NT2/D1 (cell line): ENCODE measurements at regions not wholly inside any gene's neighbourhood (a gene's known extent, or its start where the extent isn't known, plus 50 kb on each side); places are given as distances from the start of the nearest gene placed in this dataset.

Source experiments
- DNase-seq: peaks from one replicate; pipeline ENCODE4 v3.0.0-alpha.2; 2011; ENCODE audit warnings: low read depth, low spot score
- H3K27me3 ChIP-seq: 2 replicates; pipeline ENCODE4 v1.6.0; 2011; ENCODE audit warnings: mild to moderate bottlenecking; ENCODE audit not compliant: insufficient read length, insufficient read depth
- H3K36me3 ChIP-seq: 2 replicates; pipeline ENCODE4 v1.6.1; 2011; ENCODE audit warnings: mild to moderate bottlenecking, low read length, mixed read lengths; ENCODE audit not compliant: insufficient read depth, insufficient read length
- H3K4me1 ChIP-seq: 2 replicates; pipeline ENCODE4 v1.5.1; 2011; ENCODE audit not compliant: insufficient read depth, insufficient read length
- H3K4me3 ChIP-seq: 2 replicates; pipeline ENCODE4 v1.5.1; 2011; ENCODE audit warnings: low read depth; ENCODE audit not compliant: insufficient read length
- H3K9ac ChIP-seq: 2 replicates; pipeline ENCODE4 v1.6.0; 2011; ENCODE audit warnings: low read depth; ENCODE audit not compliant: insufficient read length
- H3K9me3 ChIP-seq: 2 replicates; pipeline ENCODE4 v1.5.1; 2011; ENCODE audit warnings: mild to moderate bottlenecking, low read length; ENCODE audit not compliant: insufficient read depth
- SUZ12 ChIP-seq: IDR thresholded peaks from 2 replicates; pipeline ENCODE4 v1.6.1; 2011; ENCODE audit not compliant: insufficient read length, insufficient read depth; ENCODE audit errors: extremely low read depth
- YY1 ChIP-seq: IDR thresholded peaks from 2 replicates; pipeline ENCODE4 v1.6.1; 2011; ENCODE audit not compliant: insufficient read length, insufficient read depth
- ZNF274 ChIP-seq: IDR thresholded peaks from 2 replicates; pipeline ENCODE4 v1.6.1; 2011; ENCODE audit warnings: mild to moderate bottlenecking, low read depth, low read length

DNA sequence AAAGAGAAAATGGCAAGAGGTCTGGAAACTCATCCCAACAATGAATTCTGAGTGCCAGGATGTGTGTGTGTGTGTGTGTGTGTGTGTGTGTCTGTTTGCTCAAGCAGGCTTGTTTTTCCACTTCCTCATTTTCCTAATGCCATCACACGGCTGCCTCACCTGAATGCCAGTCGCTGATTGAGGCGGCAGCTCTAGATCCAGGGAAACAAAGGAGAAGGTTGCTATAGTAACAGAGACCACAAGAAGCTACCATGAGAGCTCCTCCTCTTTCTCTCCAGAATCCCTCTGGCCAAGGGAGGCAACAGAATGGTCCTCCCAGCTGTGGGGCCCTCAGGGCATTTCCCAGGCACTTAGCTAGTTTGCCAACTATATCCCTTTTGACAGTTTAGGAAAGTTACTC lies 241.1 kb upstream of the TSHZ2 start:
- H3K4me3 ChIP-seq, result no peak overlapping the region
- peaks cover 18% of the 10 kb centered on the region for H3K9me3 ChIP-seq
- no peak overlapping the region for H3K9ac ChIP-seq
- H3K36me3 ChIP-seq, result no peaks in the 10 kb centered on the region
- peak; percentile 32 for DNase-seq
- H3K4me1 ChIP-seq, result no peaks in the 10 kb centered on the region
- H3K27me3 ChIP-seq, result no peaks in the 10 kb centered on the region
- TF ChIP-seq ZNF274 (no peak), SUZ12 (no peak), YY1 (no peak)

- no peak for TF ChIP-seq YY1
- TF ChIP-seq ZNF274, result no peak
- TF ChIP-seq SUZ12, result no peak
- Histone ChIP-seq H3K4me1 (no peaks in the 10 kb centered on the region), H3K27me3 (no peaks in the 10 kb centered on the region), H3K9me3 (peaks cover 18% of the 10 kb centered on the region), H3K36me3 (no peaks in the 10 kb centered on the region), H3K9ac (no peak overlapping the region), H3K4me3 (no peak overlapping the region)
- DNase-seq, result no peak
Measured at GRCh38 chr20:52727740-52728456, 244.3 kb upstream of the TSHZ2 start.

DNA sequence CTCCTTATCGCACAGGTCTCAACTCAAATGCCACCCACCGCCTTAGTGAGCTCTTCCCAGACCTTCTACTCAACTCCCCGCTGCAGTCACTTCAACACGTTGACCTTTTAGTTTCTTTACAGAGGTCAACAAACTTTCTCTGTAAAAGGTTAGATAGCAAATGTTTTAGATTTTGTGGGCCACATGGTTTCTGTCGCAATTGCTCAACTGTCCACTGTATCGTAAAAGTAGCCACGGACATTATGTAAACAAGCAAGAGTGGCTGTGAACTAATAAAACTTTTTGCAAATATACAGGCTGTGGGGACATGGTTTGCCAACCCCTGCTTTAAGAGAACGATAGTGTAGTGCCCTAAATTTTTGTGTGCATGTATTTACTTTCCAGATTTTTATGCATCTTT lies 247.6 kb upstream of the TSHZ2 start:
- TF ChIP-seq SUZ12, result no peak
- TF ChIP-seq YY1, result no peak
- no peak for TF ChIP-seq ZNF274
- no peak overlapping the region for H3K9ac ChIP-seq
- H3K9me3 ChIP-seq, result peaks cover 6% of the 10 kb centered on the region; the same call in 1 of the 2 replicates
- H3K27me3 ChIP-seq, result no peaks in the 10 kb centered on the region
- no peak overlapping the region for H3K4me3 ChIP-seq
- no peaks in the 10 kb centered on the region for H3K4me1 ChIP-seq
- no peaks in the 10 kb centered on the region for H3K36me3 ChIP-seq
- no peak for DNase-seq

- H3K36me3 ChIP-seq, result no peaks in the 10 kb centered on the region
- no peak for DNase-seq
- H3K27me3 ChIP-seq, result no peaks in the 10 kb centered on the region
- no peak for TF ChIP-seq YY1
- no peak for TF ChIP-seq ZNF274
- no peak for TF ChIP-seq SUZ12
- no peaks in the 10 kb centered on the region for H3K4me1 ChIP-seq
- no peak overlapping the region for H3K4me3 ChIP-seq
- H3K9me3 ChIP-seq, result no peaks in the 10 kb centered on the region
- H3K9ac ChIP-seq, result no peak overlapping the region
Measured at GRCh38 chr20:52722926-52723688, 249.1 kb upstream of the TSHZ2 start.

DNA sequence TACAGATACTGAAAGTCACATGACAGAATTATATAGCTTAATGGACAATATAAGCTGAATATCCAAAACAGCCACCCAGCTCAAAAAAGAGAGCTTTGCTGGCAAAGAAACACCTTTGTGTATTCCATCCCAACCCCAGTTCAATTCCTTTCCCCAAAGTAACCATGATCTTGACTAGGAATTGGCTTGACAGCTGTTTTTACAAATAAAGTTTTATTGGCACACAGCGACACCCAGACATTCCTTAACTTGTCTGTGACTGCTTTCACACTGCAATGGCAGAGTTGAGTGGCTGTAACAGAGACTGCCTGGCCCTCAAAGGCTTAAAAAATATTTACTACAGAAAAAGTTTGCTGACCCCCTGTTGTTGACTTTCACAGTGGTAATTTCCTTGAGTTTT lies 264.0 kb upstream of the TSHZ2 start:
- Histone ChIP-seq H3K4me1 (no peaks in the 10 kb centered on the region), H3K9me3 (peaks cover 5% of the 10 kb centered on the region; the same call in 1 of the 2 replicates), H3K27me3 (no peaks in the 10 kb centered on the region), H3K9ac (no peak overlapping the region), H3K4me3 (no peak overlapping the region), H3K36me3 (no peaks in the 10 kb centered on the region)
- DNase-seq, result no peak
- TF ChIP-seq ZNF274 (no peak), YY1 (no peak), SUZ12 (no peak)

DNA sequence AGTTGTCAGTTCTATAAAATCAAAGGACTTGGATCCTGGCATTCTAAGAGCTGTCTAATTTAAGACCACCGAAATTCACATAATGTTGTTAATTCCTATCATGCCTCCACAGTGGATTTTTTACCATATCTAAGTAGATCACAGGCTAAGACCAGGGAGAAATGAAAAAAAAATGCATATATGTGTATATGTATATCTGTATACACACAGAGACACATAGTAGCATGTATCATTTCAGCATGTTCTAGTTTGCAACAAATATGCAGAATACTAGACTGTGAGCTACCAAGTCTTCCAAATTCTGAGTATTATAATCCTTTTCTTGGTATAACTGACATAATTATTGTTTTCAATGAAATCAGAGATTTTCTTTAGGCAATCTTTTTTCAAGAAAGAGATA lies 267.6 kb upstream of the TSHZ2 start:
- no peak overlapping the region for H3K9ac ChIP-seq
- no peaks in the 10 kb centered on the region for H3K36me3 ChIP-seq
- no peak overlapping the region for H3K4me3 ChIP-seq
- no peaks in the 10 kb centered on the region for H3K4me1 ChIP-seq
- no peaks in the 10 kb centered on the region for H3K27me3 ChIP-seq
- TF ChIP-seq YY1 (no peak), ZNF274 (no peak), SUZ12 (no peak)
- no peak for DNase-seq
- no peaks in the 10 kb centered on the region for H3K9me3 ChIP-seq

DNA sequence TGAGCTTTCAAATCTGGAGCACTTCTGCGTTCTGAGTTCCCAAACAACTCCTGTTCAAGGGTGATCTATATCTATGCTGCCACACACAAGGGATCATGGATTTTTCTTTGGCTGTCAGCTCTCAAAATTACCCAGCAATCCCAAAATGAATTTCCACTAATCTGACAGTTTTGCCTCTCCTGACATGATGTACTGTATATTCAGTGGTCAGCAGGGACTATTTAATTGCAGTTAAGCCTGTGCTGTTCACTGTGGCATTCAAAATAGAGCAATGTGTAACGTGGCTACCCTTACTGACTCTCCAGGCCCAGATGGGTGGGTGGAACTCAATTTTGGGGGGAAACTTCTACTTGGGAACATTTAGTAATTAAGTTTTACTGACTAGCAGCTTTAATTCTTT lies 283.8 kb upstream of the TSHZ2 start:
- TF ChIP-seq YY1, result no peak
- TF ChIP-seq ZNF274, result no peak
- TF ChIP-seq SUZ12, result no peak
- no peaks in the 10 kb centered on the region for H3K27me3 ChIP-seq
- H3K9me3 ChIP-seq, result no peaks in the 10 kb centered on the region
- H3K4me1 ChIP-seq, result no peaks in the 10 kb centered on the region
- H3K36me3 ChIP-seq, result no peaks in the 10 kb centered on the region
- DNase-seq, result no peak
- H3K4me3 ChIP-seq, result no peak overlapping the region
- H3K9ac ChIP-seq, result no peak overlapping the region
